ENCODE measurements at regions not wholly inside any gene's neighbourhood (a gene's known extent, or its start where the extent isn't known, plus 50 kb on each side); places are given as distances from the start of the nearest gene placed in this dataset.
A peak's percentile ranks its signal among the peaks of the same experiment; 100 is the strongest.

GRCh38 chr6:22809370-22809769 lies 240.0 kb downstream of the HDGFL1 start:
- intact Hi-C loops (cut with DNase I) = no loop called here
- DNase-seq (ENCODE audit: low spot score in 2 of 2) = no peak
- Histone ChIP-seq H3K9me3 (no peaks in the 10 kb centered on the region), H3K4me1 (peaks cover 0 to 2% of the 10 kb centered on the region in 2 donors), H3K4me3 (no peak overlapping the region), H3K36me3 (no peaks in the 10 kb centered on the region), H3K27me3 (no peaks in the 10 kb centered on the region), H3K27ac (no peak overlapping the region)
- TF ChIP-seq CTCF (IDR thresholded peaks at IDR 0.05) = no peak

- DNase-seq (ENCODE audit: low spot score in 2 of 2) = no peak
- Histone ChIP-seq H3K27ac (no peak overlapping the region), H3K4me1 (no peaks in the 10 kb centered on the region), H3K9me3 (peaks cover 0 to 6% of the 10 kb centered on the region in 2 donors), H3K27me3 (no peaks in the 10 kb centered on the region), H3K4me3 (no peak overlapping the region), H3K36me3 (no peaks in the 10 kb centered on the region)
- intact Hi-C loops (cut with DNase I) = no loop called here
- TF ChIP-seq CTCF (IDR thresholded peaks at IDR 0.05) = no peak
Observed at GRCh38 chr6:22819209-22819608, 249.8 kb downstream of the HDGFL1 start.

GRCh38 chr6:22821664-22822320 lies 252.4 kb downstream of the HDGFL1 start:
- no peaks in the 10 kb centered on the region for H3K27me3 ChIP-seq
- H3K4me1 ChIP-seq = peaks cover 0 to 2% of the 10 kb centered on the region in 2 donors
- no peak for TF ChIP-seq CTCF (IDR thresholded peaks at IDR 0.05)
- peak overlapping the region in 1 of 2 donors; percentile 1 for H3K27ac ChIP-seq
- H3K9me3 ChIP-seq = no peaks in the 10 kb centered on the region
- no peak for DNase-seq (ENCODE audit: low spot score in 2 of 2)
- intact Hi-C loops (cut with DNase I) = loop anchor here (10.0 kb wide), 2 partner anchors 747 to 1227 kb away; partner anchors contain the start of gene SOX4
- no peak overlapping the region for H3K4me3 ChIP-seq
- H3K36me3 ChIP-seq = no peaks in the 10 kb centered on the region

- Histone ChIP-seq H3K9me3 (no peaks in the 10 kb centered on the region), H3K36me3 (no peaks in the 10 kb centered on the region), H3K27ac (peak overlapping the region in 1 of 2 donors; percentile 29), H3K4me1 (peaks cover 0 to 18% of the 10 kb centered on the region in 2 donors), H3K27me3 (no peaks in the 10 kb centered on the region), H3K4me3 (no peak overlapping the region)
- DNase-seq (ENCODE audit: low spot score in 2 of 2) = no peak
- TF ChIP-seq CTCF (IDR thresholded peaks at IDR 0.05) = no peak
- intact Hi-C loops (cut with DNase I) = loop anchor here (10.0 kb wide), 2 partner anchors 750 to 1230 kb away; partner anchors contain the start of gene SOX4
Observed at GRCh38 chr6:22825210-22825609, 255.8 kb downstream of the HDGFL1 start.

- no peaks in the 10 kb centered on the region for H3K27me3 ChIP-seq
- no peak for TF ChIP-seq CTCF (IDR thresholded peaks at IDR 0.05)
- no peaks in the 10 kb centered on the region for H3K36me3 ChIP-seq
- no peak for DNase-seq (ENCODE audit: low spot score in 2 of 2)
- H3K4me3 ChIP-seq = no peak overlapping the region
- peaks cover 0 to 18% of the 10 kb centered on the region in 2 donors for H3K4me1 ChIP-seq
- peak overlapping the region; percentile 82 to 87 for H3K27ac ChIP-seq
- H3K9me3 ChIP-seq = no peaks in the 10 kb centered on the region
- intact Hi-C loops (cut with DNase I) = loop anchor here (10.0 kb wide), 2 partner anchors 752 to 1232 kb away; partner anchors contain the start of gene SOX4
Observed at GRCh38 chr6:22826961-22827360, 257.6 kb downstream of the HDGFL1 start.
